Fibroblast of lung (primary cell): ENCODE measurements at regions not wholly inside any gene's neighbourhood (a gene's known extent, or its start where the extent isn't known, plus 50 kb on each side); places are given as distances from the start of the nearest gene placed in this dataset.

Source experiments
- DNase-seq, 2 donors: peaks; one replicate each; pipeline versions ENCODE4 v3.0.0 to v3.0.0-alpha.2; 2010; ENCODE audit warnings: low read depth in 2 of 2
- H2AFZ ChIP-seq: 2 replicates; pipeline ENCODE4 v1.5.1; 2012; ENCODE audit warnings: low read length, control low read depth, inconsistent platforms
- H3K27ac ChIP-seq: 2 replicates; pipeline ENCODE4 v1.5.1; 2011; ENCODE audit warnings: low read length, control low read depth; ENCODE audit not compliant: insufficient read depth
- H3K27me3 ChIP-seq: 2 replicates; pipeline ENCODE4 v1.5.1; 2011; ENCODE audit warnings: mild to moderate bottlenecking, low read length; ENCODE audit not compliant: control insufficient read depth, insufficient read depth
- H3K36me3 ChIP-seq: 2 replicates; pipeline ENCODE4 v1.5.1; 2011; ENCODE audit warnings: low read length; ENCODE audit not compliant: control insufficient read depth, insufficient read depth
- H3K4me1 ChIP-seq: 2 replicates; pipeline ENCODE4 v1.5.1; 2011; ENCODE audit warnings: low read length; ENCODE audit not compliant: control insufficient read depth, insufficient read depth; ENCODE audit errors: extremely low read depth
- H3K4me2 ChIP-seq: 2 replicates; pipeline ENCODE4 v1.5.1; 2011; ENCODE audit warnings: low read length, control low read depth; ENCODE audit not compliant: insufficient read depth; ENCODE audit errors: extremely low read depth
- H3K4me3 ChIP-seq, 4 experiments: fragments of 200-600 bp in 1 of 4; sonication (generic) in 1 of 4; replicated peaks in 1 of 4; 2 replicates each; pipeline ENCODE4 v1.5.1; 2011 to 2016; ENCODE audit warnings: low read length in 4 of 4, low read depth in 3 of 4, mild to moderate bottlenecking in 3 of 4, control low read depth in 2 of 4, inconsistent platforms in 1 of 4, mixed read lengths in 1 of 4; ENCODE audit not compliant: insufficient read depth in 1 of 4; ENCODE audit errors: control extremely low read depth in 1 of 4
- H3K79me2 ChIP-seq: 2 replicates; pipeline ENCODE4 v1.5.1; 2012; ENCODE audit warnings: mild to moderate bottlenecking, low read length, inconsistent platforms; ENCODE audit not compliant: control insufficient read depth, insufficient read depth
- H3K9ac ChIP-seq: 2 replicates; pipeline ENCODE4 v1.5.1; 2011; ENCODE audit warnings: mild to moderate bottlenecking, low read length, control low read depth; ENCODE audit not compliant: insufficient read depth
- H3K9me3 ChIP-seq: 2 replicates; pipeline ENCODE4 v1.5.1; 2012; ENCODE audit warnings: low read depth, low read length; ENCODE audit not compliant: control insufficient read depth, insufficient read depth
- H4K20me1 ChIP-seq: 2 replicates; pipeline ENCODE4 v1.5.1; 2011; ENCODE audit warnings: low read length; ENCODE audit not compliant: control insufficient read depth, insufficient read depth; ENCODE audit errors: extremely low read depth
- CTCF ChIP-seq, 2 donors: IDR thresholded peaks in 1 of 2; conservative IDR thresholded peaks in 1 of 2; 1 replicate in 1 of 2; 2 replicates in 1 of 2; pipeline ENCODE4 v1.5.1; 2011 to 2012; ENCODE audit warnings: low read length in 2 of 2, control low read depth in 1 of 2, inconsistent platforms in 1 of 2, low read depth in 1 of 2, mild to moderate bottlenecking in 1 of 2
- EZH2 ChIP-seq: IDR thresholded peaks from 2 replicates; pipeline ENCODE4 v1.5.1; 2012; ENCODE audit warnings: low read length, control low read depth, mild to moderate bottlenecking; ENCODE audit errors: missing control alignments

GRCh38 chr5:17148481-17148880 is 69.0 kb upstream of the BASP1 start:
- peak in 1 of 2 donors; percentile 18 for DNase-seq
- H3K9me3 ChIP-seq: no peaks in the 10 kb centered on the region
- no peak overlapping the region for H3K9ac ChIP-seq
- peaks cover 2% of the 10 kb centered on the region for H3K4me1 ChIP-seq
- TF ChIP-seq CTCF (conservative IDR thresholded peaks at IDR 0.05 in 1 of 2, IDR thresholded peaks at IDR 0.05 in 1 of 2; ENCODE audit: low read depth in 1 of 2, low read length in 2 of 2): no peak
- TF ChIP-seq EZH2: no peak
- H2AFZ ChIP-seq: no peak overlapping the region
- no peaks in the 10 kb centered on the region for H3K36me3 ChIP-seq
- no peaks in the 10 kb centered on the region for H3K27me3 ChIP-seq
- no peak overlapping the region for H3K27ac ChIP-seq
- H4K20me1 ChIP-seq: no peaks in the 10 kb centered on the region
- no peak overlapping the region for H3K4me3 ChIP-seq
- no peaks in the 10 kb centered on the region for H3K79me2 ChIP-seq
- H3K4me2 ChIP-seq: no peak overlapping the region

- Histone ChIP-seq H3K4me2 (no peak overlapping the region), H3K79me2 (no peaks in the 10 kb centered on the region), H3K4me1 (peaks cover 2% of the 10 kb centered on the region), H3K27me3 (no peaks in the 10 kb centered on the region), H3K36me3 (no peaks in the 10 kb centered on the region), H4K20me1 (no peaks in the 10 kb centered on the region), H3K9me3 (no peaks in the 10 kb centered on the region), H2AFZ (no peak overlapping the region), H3K9ac (no peak overlapping the region), H3K4me3 (no peak overlapping the region), H3K27ac (no peak overlapping the region)
- no peak for TF ChIP-seq EZH2
- no peak for TF ChIP-seq CTCF (conservative IDR thresholded peaks at IDR 0.05 in 1 of 2, IDR thresholded peaks at IDR 0.05 in 1 of 2; ENCODE audit: low read depth in 1 of 2, low read length in 2 of 2)
- DNase-seq: no peak
Observed at GRCh38 chr5:17149786-17150185, 67.6 kb upstream of the BASP1 start.

DNA sequence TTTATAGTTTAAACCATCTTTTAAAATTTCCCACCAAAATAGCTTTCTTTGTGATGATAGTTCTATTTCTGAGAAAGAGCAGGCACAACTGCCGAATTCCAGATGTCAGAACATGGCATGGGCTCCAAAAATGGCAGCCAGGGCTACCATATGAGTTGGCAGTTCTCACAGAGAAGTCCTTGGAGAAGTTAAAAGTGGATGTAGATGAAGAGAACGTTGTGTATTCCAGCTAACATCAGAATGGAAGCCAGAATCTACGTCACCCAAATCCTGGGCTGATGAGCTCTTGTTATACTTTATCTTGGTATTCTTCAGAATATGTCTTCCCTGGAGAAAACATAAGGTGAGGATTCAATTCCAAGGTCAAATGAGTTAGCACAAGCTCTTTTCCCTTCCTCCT is 66.9 kb upstream of the BASP1 start:
- Histone ChIP-seq H4K20me1 (no peaks in the 10 kb centered on the region), H3K79me2 (no peaks in the 10 kb centered on the region), H3K27ac (no peak overlapping the region), H2AFZ (no peak overlapping the region), H3K36me3 (no peaks in the 10 kb centered on the region), H3K4me3 (no peak overlapping the region), H3K4me1 (peaks cover 2% of the 10 kb centered on the region), H3K9me3 (no peaks in the 10 kb centered on the region), H3K27me3 (no peaks in the 10 kb centered on the region), H3K4me2 (no peak overlapping the region), H3K9ac (no peak overlapping the region)
- no peak for TF ChIP-seq EZH2
- TF ChIP-seq CTCF (conservative IDR thresholded peaks at IDR 0.05 in 1 of 2, IDR thresholded peaks at IDR 0.05 in 1 of 2; ENCODE audit: low read depth in 1 of 2, low read length in 2 of 2): no peak
- DNase-seq: no peak
